NCI-H1092 treated with DMSO at 0.1 percent for 48 hours (cell line): ENCODE measurements at regions not wholly inside any gene's neighbourhood (a gene's known extent, or its start where the extent isn't known, plus 50 kb on each side); places are given as distances from the start of the nearest gene placed in this dataset.

ENCODE experiments used
- DNase-seq: peaks from one replicate; lab custom pipeline; 2025; lab: John Stamatoyannopoulos, UW

- no peak for DNase-seq
Observed at GRCh38 chr5:175034924-175035323, 310.5 kb downstream of the MSX2 start.

- DNase-seq, result no peak
Observed at GRCh38 chr5:175032741-175033151, 308.4 kb downstream of the MSX2 start.

DNA sequence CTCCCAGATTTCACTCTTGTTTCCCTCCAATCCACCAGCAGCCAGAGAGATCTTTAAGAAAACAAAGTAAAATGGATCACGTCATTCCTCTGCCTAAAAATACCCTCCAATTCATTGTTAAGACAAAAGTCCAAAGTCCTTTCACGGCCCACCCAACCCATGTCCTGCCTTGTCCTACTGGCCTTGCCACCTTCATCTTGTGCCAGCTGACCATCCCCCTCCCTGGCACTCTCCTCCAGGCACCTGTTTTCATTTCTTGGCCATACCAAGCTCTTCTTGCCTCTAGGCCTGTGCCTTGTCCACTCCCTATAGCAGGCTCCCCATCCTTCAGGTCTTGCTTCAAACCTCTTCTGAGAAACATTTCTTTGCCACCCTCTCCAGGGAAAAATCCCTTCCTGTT is 307.6 kb downstream of the MSX2 start:
- DNase-seq, result no peak

GRCh38 chr5:175027390-175027789 is 303.0 kb downstream of the MSX2 start:
- no peak for DNase-seq

DNA sequence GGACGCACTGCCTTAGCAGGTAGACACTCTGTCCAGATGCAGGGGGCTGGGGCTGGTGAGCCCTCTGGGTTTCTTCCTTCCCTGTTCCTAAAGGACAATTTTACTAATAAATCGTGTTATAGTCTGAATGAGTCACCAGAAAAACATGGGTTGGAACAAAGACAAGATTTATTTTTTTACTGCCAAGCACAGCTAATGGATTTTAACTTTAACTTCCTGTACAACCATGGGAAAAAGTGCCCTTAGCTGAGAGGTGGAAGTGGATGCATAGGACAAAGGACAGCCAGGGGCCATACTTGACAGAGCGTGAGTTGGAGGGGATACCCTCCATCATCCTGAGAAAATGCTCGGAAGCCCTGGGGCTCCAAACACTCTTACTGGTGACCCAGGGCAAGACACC is 300.7 kb downstream of the MSX2 start:
- no peak for DNase-seq

DNA sequence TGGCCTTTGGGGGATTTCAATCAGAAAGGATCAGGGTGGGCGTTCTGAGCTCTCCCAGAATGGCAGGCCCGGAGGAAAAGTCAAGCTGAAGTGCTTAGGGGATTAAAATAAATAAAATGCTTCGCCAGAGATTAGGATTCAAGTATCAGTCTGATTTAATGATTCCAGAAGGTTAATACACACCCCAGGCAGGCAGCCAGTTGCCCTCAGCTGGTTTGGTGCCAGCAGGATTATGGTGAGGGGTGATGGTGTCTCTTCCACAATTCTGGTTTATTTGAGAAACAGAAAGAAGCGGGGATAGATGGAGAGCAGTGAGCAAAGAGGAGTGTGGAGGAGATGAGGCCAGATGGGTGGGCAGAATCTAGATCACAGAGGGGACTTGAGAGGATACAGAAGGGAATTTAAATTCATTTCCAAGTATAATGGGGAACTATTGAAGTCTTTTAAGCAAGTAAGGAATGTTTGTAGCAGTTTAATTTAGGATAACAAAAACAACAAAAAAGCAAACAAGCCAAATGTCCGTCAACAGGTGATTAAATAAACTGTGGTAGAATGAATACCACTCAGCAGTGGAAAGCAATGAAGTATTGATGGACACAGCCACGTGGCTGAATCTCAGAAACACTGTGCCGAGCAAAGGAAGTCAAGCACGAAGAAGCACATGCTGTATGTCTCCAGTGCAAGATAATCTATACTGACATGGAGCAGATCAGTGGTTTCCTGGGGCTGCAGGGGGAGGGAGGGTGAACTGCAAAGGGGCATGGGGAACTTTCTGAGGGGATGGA is 297.7 kb downstream of the MSX2 start:
- no peak for DNase-seq

DNA sequence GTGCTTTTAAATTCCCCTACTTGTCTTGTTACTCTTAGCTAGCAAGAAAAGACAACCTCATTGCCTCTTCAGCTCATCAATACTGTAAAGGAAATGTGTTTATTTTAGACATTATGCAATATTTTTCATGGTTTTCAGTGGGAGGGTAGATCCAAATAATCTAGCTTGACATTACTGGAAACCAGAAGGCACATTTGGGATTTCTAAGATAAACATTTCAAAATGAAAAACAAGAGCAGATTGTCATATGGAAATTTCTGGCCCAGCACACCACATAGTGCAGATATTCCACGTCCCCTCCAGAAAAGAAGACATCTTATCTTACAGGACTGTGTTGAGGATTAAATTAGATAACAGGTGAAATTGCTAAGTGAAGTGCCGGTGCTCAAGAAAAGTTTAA is 296.9 kb downstream of the MSX2 start:
- DNase-seq, result no peak

DNA sequence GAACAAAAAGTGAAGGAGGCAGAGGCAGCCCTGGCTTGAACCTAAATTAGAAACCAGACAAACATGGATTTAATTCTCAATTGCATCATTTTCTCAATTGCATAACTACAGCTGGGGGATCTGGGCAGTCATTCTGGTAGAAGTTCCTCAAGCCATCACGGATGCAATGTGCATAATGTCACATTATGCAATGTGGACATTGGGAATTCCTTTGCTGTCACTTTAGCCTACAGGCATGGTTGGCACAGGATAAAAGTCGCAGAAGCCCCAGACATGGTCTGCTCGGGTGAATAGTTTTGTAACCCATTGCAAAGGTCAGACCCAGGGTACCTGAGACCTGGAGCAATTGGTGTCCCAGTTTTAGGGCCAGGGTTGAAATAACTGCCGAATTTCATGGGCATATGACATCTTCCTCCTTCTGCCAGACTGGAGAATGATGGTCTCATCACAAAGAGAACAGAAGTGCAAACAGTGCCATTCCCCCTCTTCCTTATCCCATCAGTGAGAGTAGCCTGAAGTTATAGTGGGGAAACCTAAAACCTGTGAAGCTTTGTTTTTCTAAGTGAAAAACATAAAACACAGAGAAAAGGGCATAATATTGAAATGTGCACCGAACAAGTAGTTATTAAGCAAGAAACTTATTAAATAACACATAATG is 290.8 kb downstream of the MSX2 start:
- DNase-seq, result no peak

DNA sequence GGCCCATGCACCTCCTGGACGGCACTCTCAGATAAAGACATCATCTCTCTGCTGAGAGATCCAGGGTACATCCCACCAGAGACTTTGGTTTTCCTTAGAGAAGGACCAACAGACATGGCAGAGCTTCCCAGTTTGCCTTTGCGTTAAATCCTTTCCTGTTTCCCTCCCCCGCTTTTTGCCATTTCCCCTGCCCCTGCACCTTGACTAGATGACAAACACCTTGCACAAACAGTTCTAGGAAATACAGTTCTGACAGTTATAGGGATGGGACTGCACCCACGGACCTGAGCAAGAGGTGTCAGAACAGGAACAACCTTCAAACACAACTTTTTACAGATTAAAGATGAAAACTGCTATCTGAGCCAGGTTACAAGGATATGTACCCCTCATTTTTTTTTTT is 288.9 kb downstream of the MSX2 start:
- DNase-seq, result no peak

DNA sequence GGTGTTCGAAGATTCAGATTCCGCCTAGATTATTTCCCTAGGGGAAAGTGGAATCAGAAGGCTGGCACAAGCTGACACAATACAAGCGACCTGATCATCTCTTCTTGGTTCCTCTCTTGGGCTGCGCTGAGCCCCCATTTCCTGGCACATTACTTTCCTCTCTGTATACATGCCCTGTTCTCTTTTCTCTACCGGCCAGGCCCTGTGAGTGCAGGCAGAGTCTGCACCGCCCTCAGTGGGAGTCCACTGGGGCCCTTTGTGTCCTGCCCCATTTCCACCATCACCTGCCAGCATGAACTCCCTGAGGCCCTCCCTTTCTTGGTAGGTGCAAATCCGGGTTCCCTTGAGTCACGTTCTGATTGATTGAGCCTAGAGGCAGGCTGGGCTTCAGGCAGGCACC is 287.9 kb downstream of the MSX2 start:
- DNase-seq, result no peak

DNA sequence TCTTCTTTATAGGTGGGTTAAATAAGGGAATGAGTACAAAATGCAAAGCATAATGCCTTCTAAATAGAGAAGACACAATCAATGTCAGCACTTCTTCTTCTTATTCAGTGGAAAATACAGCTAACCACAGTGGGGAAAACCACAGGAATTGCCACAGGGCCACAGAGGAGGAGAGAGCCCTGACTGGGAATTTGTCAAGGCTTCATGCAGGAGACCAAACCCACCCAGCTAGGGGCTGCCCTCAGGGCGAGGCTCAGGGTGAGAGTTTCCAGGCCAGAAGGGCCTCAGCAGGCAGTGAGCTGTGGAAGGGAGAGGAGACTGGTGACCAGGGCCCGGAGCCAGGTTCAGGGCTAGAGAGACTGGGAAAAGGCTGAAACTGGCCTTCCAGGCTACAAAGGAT is 279.1 kb downstream of the MSX2 start:
- DNase-seq, result no peak

- no peak for DNase-seq
Observed at GRCh38 chr5:175001876-175002645, 277.7 kb downstream of the MSX2 start.

DNA sequence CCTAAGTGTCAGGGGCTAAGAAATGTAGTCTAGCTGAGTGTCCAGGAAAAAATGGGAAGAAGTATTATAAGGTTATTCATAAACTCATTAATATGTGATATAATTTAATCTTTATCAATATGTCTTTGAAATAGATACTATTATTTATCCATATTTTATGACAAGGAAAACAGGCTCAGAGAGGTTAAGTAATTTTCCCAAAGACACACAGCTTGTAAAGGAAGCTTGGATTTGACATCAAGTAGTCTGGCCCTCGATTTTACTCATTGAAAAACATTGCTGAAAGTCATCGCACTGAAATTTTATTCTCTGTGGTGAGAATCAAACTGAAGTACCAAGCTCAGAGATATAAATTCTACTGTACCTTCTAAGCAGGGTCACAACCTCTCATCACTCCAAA is 276.9 kb downstream of the MSX2 start:
- no peak for DNase-seq

- DNase-seq, result no peak
Observed at GRCh38 chr5:174999581-174999980, 275.2 kb downstream of the MSX2 start.

- DNase-seq, result no peak
Observed at GRCh38 chr5:174998131-174998730, 273.8 kb downstream of the MSX2 start.

- no peak for DNase-seq
Observed at GRCh38 chr5:174997688-174998087, 273.3 kb downstream of the MSX2 start.

DNA sequence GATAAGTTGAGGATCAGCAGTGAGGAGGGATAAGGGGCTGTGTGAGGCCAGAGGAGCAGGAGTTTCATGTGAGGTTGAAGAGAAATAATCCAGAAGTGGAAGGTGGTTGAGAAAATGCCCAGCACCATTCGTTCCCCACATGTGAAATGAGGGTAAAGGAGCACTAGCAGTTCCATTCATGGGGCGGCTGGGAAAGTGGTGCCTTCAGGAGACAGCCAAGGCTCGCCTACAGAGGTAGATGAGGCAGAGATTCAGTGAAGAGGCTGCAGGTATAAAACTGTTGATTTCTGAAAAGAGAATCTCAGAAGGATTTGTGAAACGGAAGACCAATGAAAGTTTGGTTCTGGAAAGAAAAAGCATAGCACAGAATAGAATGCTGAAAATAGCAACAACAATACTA is 272.6 kb downstream of the MSX2 start:
- no peak for DNase-seq

DNA sequence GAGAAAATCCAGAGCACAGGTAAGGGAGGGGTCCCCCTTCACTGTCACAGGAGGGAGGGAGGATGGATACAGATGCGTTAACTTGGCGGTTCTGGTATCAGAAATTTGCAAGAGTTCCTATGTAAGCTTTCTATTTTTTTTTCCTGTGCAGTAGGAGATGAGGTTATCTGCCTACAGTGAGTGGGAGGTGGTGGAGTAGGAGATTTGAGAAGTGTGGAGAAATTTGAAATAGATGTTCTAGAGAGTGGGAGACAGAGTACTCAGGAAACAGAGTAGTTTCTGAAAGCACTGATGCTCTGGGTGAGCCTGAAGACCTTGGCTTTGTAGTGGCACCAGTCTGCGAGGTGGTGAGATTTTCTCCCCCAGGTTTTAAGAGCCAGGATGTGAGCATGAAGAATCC is 271.4 kb downstream of the MSX2 start:
- no peak for DNase-seq

DNA sequence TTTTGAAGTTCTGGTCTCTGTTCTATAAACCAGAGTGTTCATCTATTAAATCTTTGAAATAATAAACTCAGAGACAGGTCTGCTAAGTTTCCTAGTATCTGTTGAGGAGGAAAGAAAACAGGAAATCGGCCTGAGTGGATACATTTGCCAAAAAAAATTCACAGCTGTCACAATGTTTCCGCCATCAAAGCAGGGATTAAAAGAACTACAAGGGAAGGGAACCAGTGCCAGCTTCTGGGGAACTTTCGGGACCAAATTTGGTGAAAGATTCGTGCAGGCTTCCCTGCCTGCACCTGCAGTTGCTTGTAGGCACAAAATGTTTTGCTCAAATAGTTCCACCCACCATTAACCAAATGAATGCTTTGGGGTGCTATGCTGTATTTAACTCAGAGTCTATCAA is 267.5 kb downstream of the MSX2 start:
- DNase-seq, result no peak

DNA sequence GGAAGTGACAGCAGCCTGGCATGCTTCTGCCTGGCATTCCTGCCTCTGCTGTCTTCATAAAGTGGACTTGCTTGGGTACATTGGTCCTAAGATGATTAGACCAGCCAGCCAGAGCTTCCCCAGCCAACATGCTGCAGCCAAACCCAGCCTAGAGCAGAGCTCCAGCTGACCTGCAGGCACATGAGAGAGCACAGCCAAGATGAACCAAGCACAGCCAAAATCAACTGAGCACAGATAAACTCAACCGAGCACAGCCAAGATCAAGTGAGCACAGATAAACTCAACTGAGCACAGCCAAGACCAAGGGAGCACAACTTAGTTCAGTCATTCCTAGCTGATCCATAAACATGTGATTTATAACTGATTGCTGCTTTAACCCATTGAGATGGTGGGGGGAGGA is 266.5 kb downstream of the MSX2 start:
- DNase-seq, result no peak

DNA sequence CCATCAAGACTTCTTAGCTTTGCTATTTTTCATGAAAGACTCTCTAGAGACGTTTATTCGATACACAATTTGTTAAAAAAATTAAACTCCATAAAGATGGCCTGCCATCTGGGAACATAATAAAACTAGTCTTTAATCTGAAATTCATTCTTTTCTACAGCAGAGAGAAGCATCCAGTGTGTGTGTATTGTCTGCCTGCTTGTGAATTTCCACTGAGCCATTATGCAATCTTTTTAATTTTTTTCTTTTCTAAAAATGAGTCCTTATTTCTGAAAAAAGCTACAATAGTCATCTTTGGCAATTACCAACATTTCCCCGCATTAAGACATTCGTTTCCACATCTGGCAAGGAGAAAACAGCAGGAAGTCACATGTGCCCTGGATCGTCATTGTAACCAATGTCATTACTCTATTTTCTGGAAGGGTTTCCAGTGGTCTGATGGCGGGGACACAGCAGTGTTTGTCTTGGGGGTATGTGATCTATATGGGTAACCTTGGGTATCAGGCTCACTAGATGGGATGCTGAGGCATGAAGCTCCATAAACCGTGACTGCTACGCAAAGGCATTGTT is 263.1 kb downstream of the MSX2 start:
- DNase-seq, result no peak

DNA sequence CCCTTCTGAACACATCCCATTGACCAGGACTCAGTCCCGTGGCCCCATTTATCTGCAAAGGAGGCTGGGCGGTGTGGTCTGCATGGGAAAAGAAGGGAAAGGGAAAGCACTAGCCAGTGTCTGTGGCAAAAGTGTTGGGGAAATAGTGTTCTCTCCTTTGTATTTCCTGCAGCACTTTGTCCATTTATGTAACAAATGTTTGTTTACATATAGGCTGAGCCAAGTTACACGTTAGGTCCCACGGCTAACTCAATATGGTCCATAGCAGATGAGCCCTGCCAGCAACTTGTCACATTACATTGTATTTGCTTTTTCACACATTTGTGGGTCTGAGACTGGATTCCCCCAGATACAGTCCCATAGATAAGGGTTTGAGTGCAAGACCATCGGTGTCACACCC is 260.5 kb downstream of the MSX2 start:
- no peak for DNase-seq
